SHP77 (cell line): ENCODE measurements at regions not wholly inside any gene's neighbourhood (a gene's known extent, or its start where the extent isn't known, plus 50 kb on each side); places are given as distances from the start of the nearest gene placed in this dataset.
"Not testable (repeated sequence)": the region's sequence is repeated elsewhere in the genome, so short reads cannot be mapped to it uniquely, and the experiment has no call there.

Source experiments
- DNase-seq, 2 experiments: peaks; one replicate each; lab custom pipeline; 2025; lab: John Stamatoyannopoulos, UW

DNA sequence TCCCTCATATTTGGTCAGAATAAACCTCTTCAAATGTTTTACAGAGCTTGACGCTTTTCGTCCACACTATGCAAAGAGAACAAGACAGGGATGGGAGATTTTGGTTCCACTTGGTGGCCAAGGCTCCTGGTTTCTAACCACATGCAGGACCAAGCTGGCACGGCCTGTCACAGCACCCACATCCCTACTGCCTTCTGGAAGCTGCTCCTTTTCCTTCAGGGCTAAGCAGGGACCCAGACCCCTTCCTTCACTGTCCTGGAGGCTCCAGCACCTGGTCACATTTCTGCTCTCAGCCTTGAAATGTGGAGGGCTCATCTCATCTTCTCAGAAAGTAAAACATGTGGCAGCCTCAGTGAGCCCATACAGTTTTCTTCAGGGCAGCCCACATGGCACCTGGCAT, 50.4 kb upstream of the ARHGEF7 start:
- DNase-seq, result no peak

DNA sequence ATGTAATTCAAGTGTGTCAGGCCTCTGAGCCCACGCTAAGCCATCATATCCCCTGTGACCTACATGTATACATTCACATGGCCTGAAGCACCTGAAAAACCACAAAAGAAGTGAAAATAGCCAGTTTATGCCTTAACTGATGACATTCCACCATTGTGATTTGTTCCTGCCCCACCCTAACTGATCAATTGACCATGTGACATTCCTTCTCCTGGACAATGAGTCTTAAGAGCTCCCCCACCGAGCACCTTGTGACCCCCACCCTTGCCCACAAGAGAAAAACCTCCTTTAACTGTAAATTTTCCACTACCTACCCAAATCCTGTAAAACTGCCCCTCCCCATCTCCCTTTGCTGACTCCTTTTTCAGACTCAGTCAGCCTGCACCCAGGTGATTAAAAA, 52.1 kb upstream of the ARHGEF7 start:
- no peak for DNase-seq

DNA sequence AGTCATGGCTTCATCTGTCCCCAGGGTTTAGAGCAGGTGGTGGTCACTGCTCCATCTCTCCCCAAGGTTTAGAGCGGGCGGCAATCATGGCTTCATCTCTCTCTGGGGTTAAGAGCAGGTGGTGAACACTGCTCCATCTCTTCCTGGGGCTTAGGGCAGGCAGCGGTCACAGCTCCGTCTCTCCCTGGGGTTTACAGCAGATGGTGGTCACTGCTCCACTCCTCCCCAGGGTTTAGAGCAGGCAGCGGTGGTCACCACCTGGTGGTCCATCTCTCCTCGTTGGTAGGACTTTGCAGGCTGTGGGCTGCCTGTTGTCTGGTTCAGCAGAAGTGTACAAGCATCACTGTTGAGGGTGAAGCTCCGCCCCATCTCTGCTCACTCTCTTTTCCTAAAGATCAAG, 52.8 kb upstream of the ARHGEF7 start:
- DNase-seq, result no peak

DNA sequence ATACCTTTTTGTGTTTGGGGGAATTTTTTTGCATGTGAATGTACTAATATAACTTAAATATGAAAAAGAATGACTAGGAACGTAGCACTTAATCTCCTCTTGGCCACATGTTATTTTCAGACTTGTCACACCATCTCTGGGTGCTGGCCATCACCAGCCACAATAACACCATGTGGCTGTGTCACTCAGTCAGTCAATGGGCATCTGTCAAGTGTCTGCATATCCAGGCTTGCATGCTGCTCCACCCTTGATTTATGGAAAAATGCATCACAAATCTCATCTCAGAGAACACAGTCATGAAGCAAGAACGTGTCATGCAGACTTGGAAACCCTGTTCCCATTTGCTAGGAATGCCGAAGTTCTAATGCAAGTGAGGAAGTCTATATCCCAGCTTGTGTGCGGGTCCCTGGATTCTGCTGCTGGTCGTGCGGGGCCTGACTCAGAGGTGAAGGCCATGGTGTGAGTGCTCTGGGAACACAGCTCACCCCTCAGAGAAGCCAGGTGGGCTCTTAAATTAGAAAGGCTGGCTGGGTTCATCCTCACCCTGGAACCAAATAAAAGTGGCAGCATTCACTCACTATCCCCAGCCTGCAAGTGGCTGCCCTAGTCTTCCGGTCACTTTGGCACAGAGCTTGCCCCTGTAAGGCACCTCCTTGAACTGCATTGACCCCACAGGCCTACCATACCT, 53.6 kb upstream of the ARHGEF7 start:
- no peak for DNase-seq

DNA sequence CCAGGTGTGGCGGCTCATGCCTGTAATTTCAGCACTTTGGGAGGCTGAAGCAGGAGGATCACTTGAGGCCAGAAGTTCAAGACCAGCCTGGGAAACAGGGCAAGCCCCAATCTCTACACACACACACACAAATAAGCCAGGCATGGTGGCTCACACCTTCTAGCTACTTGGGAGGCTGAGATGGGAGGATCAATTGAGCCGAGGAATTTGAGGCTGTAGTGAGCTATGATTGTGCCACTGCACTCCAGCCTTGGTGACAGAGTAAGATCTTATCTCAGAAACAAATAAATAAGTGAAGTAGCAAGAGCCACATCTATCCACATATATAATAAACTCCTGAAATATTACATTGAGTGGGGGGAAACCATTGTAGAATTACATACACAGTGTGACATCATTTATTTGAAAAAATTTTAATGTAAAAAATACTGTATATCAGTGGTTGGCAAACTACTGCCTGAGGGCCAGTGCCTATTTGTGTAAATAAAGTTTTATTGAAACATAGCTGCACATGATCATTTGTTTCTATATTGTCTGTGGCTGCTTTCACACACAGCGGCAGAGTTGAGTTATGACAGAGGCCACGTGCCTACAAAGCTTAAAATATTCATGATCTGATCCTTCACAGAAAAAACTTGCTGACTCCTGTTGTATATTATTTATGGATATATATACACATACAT, 54.7 kb upstream of the ARHGEF7 start:
- no peak for DNase-seq

DNA sequence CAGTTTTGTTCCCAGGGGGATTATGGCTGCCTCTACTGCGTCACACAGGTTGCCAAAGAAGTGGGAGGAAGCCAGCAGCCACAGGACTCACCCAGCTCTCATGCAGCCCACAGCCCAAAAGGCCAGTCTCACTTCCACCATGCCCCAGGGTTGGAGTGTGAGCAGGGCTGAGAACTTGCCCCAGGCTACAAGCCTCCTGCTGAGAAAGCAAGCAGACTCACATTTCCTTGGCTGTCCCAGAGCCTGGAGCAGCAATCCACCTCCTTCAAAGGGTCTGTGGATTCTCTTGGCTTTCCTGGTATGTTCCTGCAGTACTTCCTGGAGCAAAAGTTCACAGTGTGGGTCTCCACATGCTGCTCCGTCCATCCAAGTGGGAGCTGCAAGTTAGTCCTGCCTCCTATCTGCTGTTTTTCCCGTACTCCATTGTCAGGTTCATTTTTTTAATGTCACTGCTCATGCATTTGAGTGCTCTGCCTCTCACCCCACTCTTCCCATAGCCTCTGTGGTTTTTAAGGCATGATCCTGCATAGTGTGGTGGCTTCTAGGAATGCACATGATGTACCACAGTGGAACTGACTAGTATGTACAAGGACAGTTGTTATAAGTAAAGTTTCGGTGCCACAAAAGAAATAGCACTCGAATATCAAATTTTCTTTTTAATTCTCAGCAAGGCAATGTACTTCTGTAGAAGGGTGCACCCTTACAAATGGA, 56.2 kb upstream of the ARHGEF7 start:
- no peak for DNase-seq

DNA sequence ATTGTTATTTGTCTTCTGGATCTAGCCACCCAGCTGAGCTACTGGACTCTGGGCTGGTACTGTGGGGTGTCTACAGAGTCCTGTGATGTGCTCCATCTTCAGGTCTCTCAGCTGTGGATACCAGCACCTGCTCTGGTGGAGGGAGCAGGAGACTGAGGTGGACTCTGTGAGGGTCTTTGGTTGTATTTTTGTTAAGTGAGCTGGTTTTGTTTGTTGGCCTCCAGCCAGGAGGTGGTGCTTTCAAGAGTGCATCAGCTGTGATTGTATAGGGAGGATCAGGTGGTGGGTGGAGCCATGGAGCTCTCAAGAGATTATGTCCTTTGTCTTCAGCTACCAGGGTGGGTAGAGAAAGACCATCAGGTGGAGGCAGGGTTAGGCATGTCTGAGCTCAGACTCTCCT, 56.8 kb upstream of the ARHGEF7 start:
- DNase-seq, result not testable (repeated sequence)

DNA sequence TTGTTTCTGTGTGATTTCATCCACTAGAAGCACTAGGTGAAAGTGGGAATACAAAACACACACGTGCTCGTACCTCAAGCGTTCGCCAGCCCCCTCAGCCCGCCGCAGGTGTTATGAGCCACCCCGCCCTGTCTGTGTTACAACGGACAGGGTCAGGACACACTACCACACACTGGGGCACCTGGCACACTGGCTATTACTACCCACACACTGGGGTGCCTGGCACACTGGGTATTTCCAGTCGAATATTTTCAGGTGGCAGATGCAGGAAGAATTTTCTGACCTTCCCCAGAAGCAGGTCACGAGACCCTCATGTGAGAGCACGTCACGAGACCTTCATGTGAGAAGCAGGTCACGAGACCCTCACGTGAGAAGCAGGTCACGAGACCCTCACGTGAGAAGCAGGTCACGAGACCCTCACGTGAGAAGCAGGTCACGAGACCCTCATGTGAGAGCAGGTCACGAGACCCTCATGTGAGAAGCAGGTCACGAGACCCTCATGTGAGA, 63.3 kb upstream of the ARHGEF7 start:
- DNase-seq, result peak; percentile 52 to 55

DNA sequence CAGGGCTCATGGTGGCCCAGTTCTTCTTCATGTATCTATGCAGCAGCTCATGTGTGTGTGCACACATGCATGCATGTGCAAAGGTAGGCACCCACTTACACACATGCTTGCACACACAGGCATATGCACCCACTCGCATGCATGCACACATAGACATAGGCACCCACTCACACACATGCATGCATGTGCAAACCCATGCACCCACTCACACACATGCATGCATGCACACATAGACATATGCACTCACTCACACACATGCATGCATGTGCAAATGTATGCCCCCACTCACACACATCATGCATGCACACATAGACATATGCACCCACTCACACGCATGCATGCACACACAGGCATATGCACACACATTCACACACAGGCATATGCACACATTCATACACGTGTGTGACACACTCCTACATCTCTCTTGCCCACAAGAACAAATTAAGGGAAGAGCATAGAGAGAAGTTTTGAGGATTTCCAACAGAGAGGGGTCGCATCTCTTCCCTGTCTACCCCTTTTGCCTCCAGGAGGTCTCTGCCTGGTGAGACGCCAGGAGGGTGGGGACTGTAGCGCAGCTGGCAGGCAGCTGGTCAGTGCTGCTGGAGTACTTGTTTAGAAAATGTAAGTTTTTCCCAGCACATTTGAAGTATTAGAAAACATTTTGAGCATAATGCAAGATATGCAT, 63.9 kb upstream of the ARHGEF7 start:
- peak in 1 of 2 experiments; percentile 45 for DNase-seq

DNA sequence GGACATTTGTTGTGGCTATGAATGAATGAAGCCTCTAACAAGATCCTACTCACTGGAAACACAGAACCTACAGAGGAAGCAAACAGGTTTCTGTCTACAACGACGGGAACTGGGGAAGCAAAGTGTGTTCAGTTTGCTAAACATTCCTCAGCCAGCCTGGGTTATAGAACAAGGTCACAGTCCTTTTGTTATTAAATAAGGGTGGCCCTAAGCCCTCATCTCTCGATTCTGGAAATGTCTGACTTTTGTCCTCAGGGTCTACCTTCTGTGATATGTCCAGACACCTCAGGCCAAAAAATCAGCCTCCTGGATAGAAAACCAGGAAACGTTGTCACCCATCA, 64.6 kb upstream of the ARHGEF7 start:
- no peak for DNase-seq

DNA sequence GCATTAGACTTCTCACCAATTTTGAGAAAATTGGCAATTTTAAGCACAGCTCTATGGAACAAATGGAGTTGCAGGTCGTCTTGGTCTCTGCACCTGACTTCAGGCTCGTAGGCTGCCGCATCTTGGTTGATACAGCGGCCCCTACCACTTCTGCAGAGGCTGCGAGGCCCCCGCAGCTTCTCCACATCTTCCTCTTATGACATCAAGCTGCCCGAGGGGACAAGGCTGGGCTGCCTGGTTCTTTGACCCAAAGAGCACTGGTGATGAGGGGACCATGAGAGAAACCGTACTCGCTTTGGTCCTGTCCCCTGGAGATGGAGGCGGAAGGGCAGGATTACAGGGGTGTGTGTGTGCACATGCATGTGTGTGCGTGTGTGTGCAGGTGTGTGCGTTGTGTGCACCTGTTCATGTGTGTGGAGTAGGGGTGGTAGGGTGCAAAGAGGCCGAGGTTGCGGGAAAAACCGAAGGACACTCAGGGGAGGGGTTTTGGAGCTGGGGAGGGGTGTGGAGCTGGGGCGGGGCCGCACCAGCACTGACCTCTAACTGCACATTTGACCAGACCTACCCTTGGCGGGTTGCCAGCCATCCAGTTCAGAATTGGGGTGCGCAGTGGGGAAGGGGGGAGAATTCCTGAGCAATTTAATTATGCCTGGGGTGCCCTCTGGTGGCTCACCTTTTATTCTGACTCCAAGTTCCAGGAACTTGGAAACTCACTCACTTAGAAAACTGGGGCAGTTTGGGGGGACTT, 65.1 kb upstream of the ARHGEF7 start:
- peak in 1 of 2 experiments; percentile 9 for DNase-seq

DNA sequence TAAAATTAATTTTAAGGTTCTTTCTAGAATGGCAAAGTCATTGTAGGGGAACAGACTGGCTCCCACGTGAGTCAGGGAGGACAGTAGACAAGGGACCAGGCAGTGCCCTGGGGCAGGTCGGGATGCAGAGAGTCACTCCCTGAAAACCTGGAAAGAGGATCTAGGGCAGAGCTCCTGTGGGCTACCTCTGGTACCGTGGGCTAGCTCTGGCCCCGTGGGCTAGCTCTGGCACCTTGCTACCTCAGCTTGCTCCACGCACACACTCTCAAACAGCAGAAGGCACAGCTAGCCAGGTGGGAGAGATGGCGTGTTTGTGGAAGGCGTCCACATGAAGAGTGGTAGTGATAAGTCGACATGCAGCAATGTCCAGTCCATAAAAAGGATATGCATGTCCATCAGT, 66.7 kb upstream of the ARHGEF7 start:
- no peak for DNase-seq

DNA sequence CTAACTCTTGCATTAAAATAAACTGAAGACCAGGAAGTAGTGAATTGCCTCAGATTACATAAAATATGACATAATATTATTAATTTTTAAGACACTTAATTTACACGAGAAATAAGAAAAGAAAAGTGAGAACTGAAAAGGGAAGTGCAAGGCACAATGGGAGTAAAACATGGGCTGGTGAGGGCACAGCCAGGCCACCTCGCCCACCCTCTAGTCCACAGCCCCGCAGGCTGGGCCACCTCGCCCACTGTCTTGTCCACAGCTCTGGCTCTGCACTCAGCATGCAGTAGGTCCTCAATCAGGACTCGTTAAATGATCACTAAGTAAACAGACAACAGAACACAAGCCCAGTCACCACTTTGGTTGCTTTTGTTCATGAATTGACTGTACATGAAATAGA, 67.8 kb upstream of the ARHGEF7 start:
- DNase-seq, result no peak

DNA sequence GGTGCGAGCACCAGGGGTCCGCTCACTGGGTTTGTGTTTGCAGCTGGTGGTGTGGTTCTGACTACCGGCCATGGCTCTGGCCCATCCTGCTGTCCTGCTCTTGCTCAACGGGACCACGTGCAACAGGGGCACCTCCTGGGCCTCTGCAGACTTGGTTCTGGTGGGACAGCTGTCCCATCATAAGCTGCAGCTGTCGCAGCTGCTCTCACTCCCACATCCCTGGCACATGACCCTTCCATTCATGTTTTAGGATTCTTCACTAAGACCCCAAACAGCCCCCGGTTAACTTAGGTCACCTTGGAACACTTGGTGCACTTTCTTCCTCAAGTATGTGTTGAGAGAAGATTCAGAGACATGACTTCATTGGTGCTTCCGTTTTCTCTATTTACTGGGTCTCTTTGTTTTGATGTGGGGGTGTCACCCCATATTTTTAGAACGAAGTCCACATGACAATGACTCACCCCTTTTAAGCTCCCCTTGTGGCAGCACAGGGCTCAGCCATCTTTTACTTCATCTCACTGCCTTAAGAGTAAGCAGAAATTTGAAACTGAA, 68.4 kb upstream of the ARHGEF7 start:
- no peak for DNase-seq

DNA sequence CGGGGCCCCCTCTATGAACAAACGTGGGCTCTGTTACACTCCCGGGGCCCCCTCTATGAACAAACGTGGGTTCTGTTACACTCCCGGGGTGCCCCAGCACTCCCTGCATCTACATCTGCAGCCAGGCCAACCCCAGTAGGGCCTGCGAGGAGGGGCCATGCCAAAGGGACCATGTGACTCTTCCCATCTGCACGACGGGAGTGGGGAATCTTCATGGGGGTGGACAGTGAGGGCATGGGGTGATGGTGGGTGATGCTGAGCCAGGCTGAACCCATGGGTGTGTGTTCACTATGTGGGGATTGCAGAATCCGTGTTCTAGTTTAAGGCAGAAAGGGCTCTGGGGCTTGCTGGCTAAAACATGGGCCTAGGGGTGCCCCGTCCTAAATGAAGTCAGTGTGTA, 69.9 kb upstream of the ARHGEF7 start:
- DNase-seq, result no peak

DNA sequence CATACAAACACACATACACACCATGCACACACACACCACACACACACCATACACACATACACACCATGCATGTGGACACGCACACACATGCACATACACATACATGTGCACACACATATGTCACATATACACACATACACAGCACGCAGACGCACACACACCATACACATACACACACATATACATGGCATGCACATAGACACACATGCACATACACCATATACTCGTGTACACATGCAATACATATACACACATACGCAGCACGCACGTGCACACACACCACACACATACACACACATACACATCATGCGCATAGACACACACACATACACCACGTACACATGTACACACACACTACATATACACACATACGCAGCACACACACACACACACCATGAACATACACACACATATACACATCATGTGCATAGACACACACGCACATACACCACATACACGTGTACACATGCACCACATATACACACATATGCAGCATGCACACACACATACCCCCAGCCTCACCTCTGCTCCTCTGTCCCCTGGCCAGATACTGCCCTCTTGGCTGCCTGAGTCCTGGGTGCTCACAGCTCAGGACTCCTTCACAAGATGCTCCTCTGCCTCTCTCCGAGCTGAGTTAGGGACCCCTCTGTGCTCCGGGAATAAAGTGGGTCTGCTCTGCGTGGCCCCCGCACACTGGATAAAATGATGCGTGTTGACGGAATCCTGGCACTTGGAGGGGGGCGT, 70.9 kb upstream of the ARHGEF7 start:
- DNase-seq, result no peak

DNA sequence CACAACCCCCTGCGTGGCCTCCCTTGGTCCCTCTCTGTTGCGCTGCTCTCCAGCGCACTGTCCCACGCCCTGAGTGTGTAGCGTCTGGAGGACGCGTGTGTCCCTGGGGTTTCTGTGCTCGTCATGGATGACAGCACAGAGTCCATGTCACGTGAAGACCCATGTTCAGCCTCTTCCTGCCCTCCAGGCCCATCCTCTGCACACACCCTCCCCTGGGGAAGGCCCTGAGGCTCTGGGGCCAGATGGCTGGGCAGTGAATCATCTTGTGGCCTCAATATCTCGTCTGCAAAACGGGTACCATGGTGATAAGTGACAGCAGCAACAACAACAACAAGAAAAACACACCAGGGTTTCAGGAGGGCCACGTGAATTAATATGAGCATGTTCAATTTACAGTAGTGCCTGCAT, 71.5 kb upstream of the ARHGEF7 start:
- DNase-seq, result no peak

DNA sequence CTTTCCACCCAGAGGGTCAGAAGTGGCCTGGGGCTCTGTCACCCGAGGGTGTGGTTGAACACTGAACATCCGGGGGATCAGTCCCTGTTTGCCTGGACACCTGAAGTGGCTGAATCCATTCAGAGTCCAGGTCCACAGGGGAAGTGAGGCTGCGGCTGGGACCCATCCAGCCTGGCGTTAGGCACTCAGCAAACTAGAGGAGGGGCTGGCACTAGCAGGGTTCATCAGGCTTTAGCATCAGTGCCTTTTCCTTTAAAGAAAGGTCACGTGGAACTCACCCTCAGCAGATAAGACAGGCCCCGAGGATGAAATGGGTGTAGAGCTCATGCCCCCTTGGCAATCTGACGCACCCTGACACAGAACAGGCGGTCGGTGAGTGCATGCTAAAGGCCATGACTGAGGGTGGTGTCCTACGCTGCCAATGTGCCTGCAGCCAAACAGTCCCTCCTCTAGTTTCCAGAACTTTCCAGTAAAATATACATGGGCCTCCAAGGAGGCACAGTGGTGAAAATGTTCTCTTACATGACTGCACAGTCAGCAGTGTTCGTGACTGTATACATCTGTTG, 72.4 kb upstream of the ARHGEF7 start:
- no peak for DNase-seq

DNA sequence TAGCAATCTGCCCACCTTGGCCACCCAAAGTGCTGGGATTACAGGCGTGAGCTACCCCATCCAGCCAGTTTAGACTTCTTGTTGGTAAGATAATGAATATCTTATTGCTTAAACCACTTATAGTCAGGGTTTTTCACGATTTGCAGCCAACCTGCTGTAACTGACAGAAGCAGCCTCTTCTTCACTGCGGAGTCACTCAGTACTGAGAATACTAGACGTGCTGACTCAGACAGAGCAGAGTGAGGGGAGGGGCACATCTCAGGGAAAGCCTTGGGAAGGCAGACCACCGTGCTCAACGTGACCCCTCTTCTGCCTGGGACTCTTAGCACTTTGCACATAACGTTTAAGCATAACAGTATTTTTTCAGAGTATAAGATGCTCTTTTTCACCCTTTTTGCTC, 74.3 kb upstream of the ARHGEF7 start:
- DNase-seq, result no peak

DNA sequence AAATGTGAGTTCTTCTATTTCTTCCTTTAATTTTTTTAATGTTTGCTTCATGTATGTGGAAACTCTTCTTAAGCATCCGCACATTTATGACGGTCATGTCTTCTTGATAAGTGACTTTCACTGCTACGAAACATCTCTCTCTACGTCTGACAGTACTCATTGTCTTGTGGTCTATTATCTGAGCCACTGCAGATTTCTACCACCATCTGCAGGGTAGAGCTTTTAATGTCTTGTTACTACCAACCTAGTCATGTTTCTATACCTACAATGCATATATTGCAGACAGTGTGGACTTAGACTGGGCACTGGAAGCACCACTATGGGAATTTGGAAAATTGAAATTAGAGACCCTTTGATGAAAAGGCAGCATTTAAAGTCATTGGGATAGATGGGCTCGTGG, 75.4 kb upstream of the ARHGEF7 start:
- no peak for DNase-seq

DNA sequence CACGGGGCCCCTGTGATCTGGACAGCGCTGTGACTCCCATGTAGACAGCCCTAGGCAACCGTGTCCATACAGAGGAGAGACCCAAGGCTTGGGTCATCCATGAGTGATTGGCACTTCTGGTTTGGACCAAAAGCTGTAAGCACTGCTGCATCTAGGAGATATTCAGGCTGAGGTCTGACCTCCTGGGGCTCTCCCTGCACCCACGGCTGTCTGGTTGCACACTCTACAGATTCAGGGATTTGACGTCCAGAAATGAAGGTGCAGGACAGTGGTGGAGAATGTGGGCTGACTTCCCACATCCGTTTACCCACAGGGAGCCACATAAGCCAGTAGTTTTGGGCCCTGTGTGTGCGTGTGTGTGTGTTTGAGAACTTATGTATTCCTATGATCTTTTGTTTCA, 76.2 kb upstream of the ARHGEF7 start:
- no peak for DNase-seq
